Mammary epithelial cell (primary cell): ENCODE measurements at regions not wholly inside any gene's neighbourhood (a gene's known extent, or its start where the extent isn't known, plus 50 kb on each side); places are given as distances from the start of the nearest gene placed in this dataset.

Experiments used
- EZH2 ChIP-seq: IDR thresholded peaks from 2 replicates; pipeline ENCODE4 v1.6.1; 2012; ENCODE audit warnings: low read length, inconsistent platforms, borderline replicate concordance
- TF ChIP-seq, protein P1 (sequence below), 2 donors: IDR thresholded peaks in 1 of 2; conservative IDR thresholded peaks in 1 of 2; 2 replicates each; pipeline ENCODE4 v1.5.1; 2011 to 2012; ENCODE audit warnings: inconsistent platforms in 2 of 2, low read length in 2 of 2, mild to moderate bottlenecking in 2 of 2, control low read depth in 1 of 2, low read depth in 1 of 2; ENCODE audit not compliant: insufficient read depth in 1 of 2; ENCODE audit errors: extremely low read depth in 1 of 2

DNA sequence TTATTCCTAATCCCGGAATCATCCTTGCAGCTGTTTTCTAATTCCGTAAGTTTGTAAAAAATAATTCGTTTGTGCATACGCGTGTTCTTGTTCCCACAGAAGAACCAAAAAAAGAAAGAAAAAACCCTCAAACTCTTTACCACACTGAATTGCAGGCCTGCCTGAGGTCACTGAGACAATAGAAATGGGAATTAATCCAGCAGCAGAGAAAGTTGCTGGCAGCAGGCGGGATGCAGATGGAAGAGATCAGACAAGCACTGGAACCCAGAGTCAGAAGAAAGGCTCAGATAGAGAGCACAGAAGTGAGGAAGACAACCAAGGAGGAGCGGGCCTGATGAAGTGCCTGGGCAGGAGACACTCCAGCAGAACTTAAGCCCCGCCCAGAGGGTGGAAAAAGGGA lies 141.5 kb upstream of the VWC2 start:
- no peak for TF ChIP-seq EZH2
- TF ChIP-seq, protein P1, sequence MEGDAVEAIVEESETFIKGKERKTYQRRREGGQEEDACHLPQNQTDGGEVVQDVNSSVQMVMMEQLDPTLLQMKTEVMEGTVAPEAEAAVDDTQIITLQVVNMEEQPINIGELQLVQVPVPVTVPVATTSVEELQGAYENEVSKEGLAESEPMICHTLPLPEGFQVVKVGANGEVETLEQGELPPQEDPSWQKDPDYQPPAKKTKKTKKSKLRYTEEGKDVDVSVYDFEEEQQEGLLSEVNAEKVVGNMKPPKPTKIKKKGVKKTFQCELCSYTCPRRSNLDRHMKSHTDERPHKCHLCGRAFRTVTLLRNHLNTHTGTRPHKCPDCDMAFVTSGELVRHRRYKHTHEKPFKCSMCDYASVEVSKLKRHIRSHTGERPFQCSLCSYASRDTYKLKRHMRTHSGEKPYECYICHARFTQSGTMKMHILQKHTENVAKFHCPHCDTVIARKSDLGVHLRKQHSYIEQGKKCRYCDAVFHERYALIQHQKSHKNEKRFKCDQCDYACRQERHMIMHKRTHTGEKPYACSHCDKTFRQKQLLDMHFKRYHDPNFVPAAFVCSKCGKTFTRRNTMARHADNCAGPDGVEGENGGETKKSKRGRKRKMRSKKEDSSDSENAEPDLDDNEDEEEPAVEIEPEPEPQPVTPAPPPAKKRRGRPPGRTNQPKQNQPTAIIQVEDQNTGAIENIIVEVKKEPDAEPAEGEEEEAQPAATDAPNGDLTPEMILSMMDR (conservative IDR thresholded peaks at IDR 0.05 in 1 of 2, IDR thresholded peaks at IDR 0.05 in 1 of 2; ENCODE audit: extremely low read depth in 1 of 2, insufficient read depth in 1 of 2, low read depth in 1 of 2, low read length in 2 of 2), result no peak
